CD4-positive, alpha-beta T cell treated with Interleukin-4 for 4 hours (primary cell): ENCODE measurements at regions not wholly inside any gene's neighbourhood (a gene's known extent, or its start where the extent isn't known, plus 50 kb on each side); places are given as distances from the start of the nearest gene placed in this dataset.

Source experiments
- DNase-seq: peaks from one replicate; pipeline ENCODE4 v3.0.0-alpha.2; 2020

GRCh38 chr10:124285587-124286527, 132.9 kb downstream of the OAT start:
- DNase-seq = no peak

GRCh38 chr10:124283949-124284250, 134.8 kb downstream of the OAT start:
- no peak for DNase-seq

- no peak for DNase-seq
Measured at GRCh38 chr10:124283215-124283948, 135.3 kb downstream of the OAT start.

GRCh38 chr10:124282326-124282725, 136.4 kb downstream of the OAT start:
- no peak for DNase-seq

- no peak for DNase-seq
Measured at GRCh38 chr10:124281666-124282065, 137.1 kb downstream of the OAT start.

- no peak for DNase-seq
Measured at GRCh38 chr10:124280916-124281315, 137.8 kb downstream of the OAT start.

GRCh38 chr10:124279882-124280281, 138.8 kb downstream of the OAT start:
- no peak for DNase-seq

GRCh38 chr10:124279298-124279697, 139.4 kb downstream of the OAT start:
- DNase-seq = no peak

GRCh38 chr10:124278356-124278755, 140.4 kb downstream of the OAT start:
- DNase-seq = no peak

- DNase-seq = no peak
Measured at GRCh38 chr10:124273141-124273540, 145.6 kb downstream of the OAT start.

GRCh38 chr10:124271676-124272075, 147.0 kb downstream of the OAT start:
- no peak for DNase-seq

- DNase-seq = no peak
Measured at GRCh38 chr10:124270530-124271327, 148.0 kb downstream of the OAT start.

- no peak for DNase-seq
Measured at GRCh38 chr10:124268976-124269375, 149.7 kb downstream of the OAT start.

- DNase-seq = no peak
Measured at GRCh38 chr10:124267911-124268549, 150.7 kb downstream of the OAT start.

GRCh38 chr10:124267231-124267885, 151.4 kb downstream of the OAT start:
- DNase-seq = no peak

- no peak for DNase-seq
Measured at GRCh38 chr10:124266468-124267230, 152.1 kb downstream of the OAT start.

GRCh38 chr10:124265776-124266467, 152.8 kb downstream of the OAT start:
- DNase-seq = no peak

GRCh38 chr10:124265391-124265745, 153.4 kb downstream of the OAT start:
- DNase-seq = no peak

- no peak for DNase-seq
Measured at GRCh38 chr10:124264711-124265390, 153.9 kb downstream of the OAT start.

GRCh38 chr10:124264271-124264670, 154.5 kb downstream of the OAT start:
- DNase-seq = no peak
